SK-N-SH (cell line): ENCODE measurements at regions not wholly inside any gene's neighbourhood (a gene's known extent, or its start where the extent isn't known, plus 50 kb on each side); places are given as distances from the start of the nearest gene placed in this dataset.

ENCODE experiments used
- CTCF ChIA-PET: fragments of 300-600, 350-600 bp; formaldehyde crosslinking; extraction: SDS; loops from one replicate; lab custom pipeline; 2021; lab: Yijun Ruan, JAX
- POLR2A ChIA-PET: fragments of 350-600 bp; sonication (Branson Sonifier 250); formaldehyde crosslinking; extraction: SDS; loops from one replicate; lab custom pipeline; 2020; ENCODE audit warnings: antibody characterized with exemption, inconsistent platforms; lab: Yijun Ruan, JAX
- DNase-seq: peaks from one replicate; pipeline ENCODE4 v3.0.0; 2012
- H2AFZ ChIP-seq: fragments of 200-600 bp; sonication (generic); 2 replicates; pipeline ENCODE4 v1.8.1; 2016; ENCODE audit warnings: antibody characterized with exemption, mild to moderate bottlenecking, low read depth
- H3F3A ChIP-seq: fragments of 200-600 bp; sonication (generic); replicated peaks from 2 replicates; pipeline ENCODE3; 2016; ENCODE audit warnings: antibody characterized with exemption, mild to moderate bottlenecking; ENCODE audit not compliant: insufficient read depth
- H3K27ac ChIP-seq, 2 experiments: fragments of 200-500 bp in 1 of 2; fragments of 200-600 bp in 1 of 2; sonication (Bioruptor generic) in 1 of 2; sonication (generic), shearing (Covaris generic) in 1 of 2; 2 replicates each; pipeline versions ENCODE4 v1.5.1 to v1.6.1; 2014 to 2016; ENCODE audit warnings: low read depth in 2 of 2, inconsistent platforms in 1 of 2, low read length in 1 of 2, mild to moderate bottlenecking in 1 of 2, mixed read lengths in 1 of 2
- H3K27me3 ChIP-seq: fragments of 200-600 bp; sonication (generic), shearing (Covaris generic); 2 replicates; pipeline ENCODE4 v1.6.1; 2016; ENCODE audit warnings: mixed run types; ENCODE audit not compliant: insufficient read depth
- H3K36me3 ChIP-seq, 2 experiments: fragments of 200-500 bp in 1 of 2; fragments of 200-600 bp in 1 of 2; sonication (Bioruptor generic) in 1 of 2; sonication (generic) in 1 of 2; replicated peaks in 1 of 2; 2 replicates each; pipeline versions ENCODE3 to v1.5.1; 2014 to 2016; ENCODE audit warnings: low read length in 1 of 2, mild to moderate bottlenecking in 1 of 2; ENCODE audit not compliant: insufficient read depth in 2 of 2, control insufficient read depth in 1 of 2
- H3K4me1 ChIP-seq, 2 experiments: fragments of 200-500 bp in 1 of 2; fragments of 200-600 bp in 1 of 2; sonication (Bioruptor generic) in 1 of 2; sonication (generic), shearing (Covaris generic) in 1 of 2; 2 replicates each; pipeline versions ENCODE4 v1.5.1 to v1.6.1; 2014 to 2016; ENCODE audit warnings: low read depth in 1 of 2, low read length in 1 of 2, mixed run types in 1 of 2; ENCODE audit not compliant: insufficient read depth in 2 of 2, control insufficient read depth in 1 of 2
- H3K4me2 ChIP-seq: fragments of 200-600 bp; sonication (generic), shearing (Covaris generic); 2 replicates; pipeline ENCODE4 v1.6.1; 2017; ENCODE audit warnings: mixed run types
- H3K4me3 ChIP-seq, 2 experiments: fragments of 200-500 bp in 1 of 2; fragments of 200-600 bp in 1 of 2; sonication (Bioruptor generic) in 1 of 2; sonication (generic), shearing (Covaris generic) in 1 of 2; 2 replicates each; pipeline versions ENCODE4 v1.5.1 to v1.8.1; 2014 to 2016; ENCODE audit warnings: low read depth in 2 of 2, inconsistent platforms in 1 of 2, low read length in 1 of 2, mild to moderate bottlenecking in 1 of 2, mixed read lengths in 1 of 2, moderate library complexity in 1 of 2
- H3K79me2 ChIP-seq: fragments of 200-600 bp; sonication (generic); 2 replicates; pipeline ENCODE4 v1.8.1; 2017; ENCODE audit warnings: mild to moderate bottlenecking; ENCODE audit not compliant: insufficient read depth
- H3K9ac ChIP-seq: fragments of 200-600 bp; sonication (generic); 2 replicates; pipeline ENCODE4 v1.6.1; 2017; ENCODE audit warnings: mixed run types
- H3K9me2 ChIP-seq: fragments of 200-600 bp; sonication (generic); 2 replicates; pipeline ENCODE4 v1.6.1; 2017; ENCODE audit warnings: mixed run types
- H3K9me3 ChIP-seq: fragments of 200-600 bp; sonication (generic); 2 replicates; pipeline ENCODE4 v1.6.1; 2017; ENCODE audit warnings: mixed run types, mild to moderate bottlenecking, moderate library complexity
- H4K20me1 ChIP-seq: fragments of 200-600 bp; sonication (generic); 2 replicates; pipeline ENCODE4 v1.6.1; 2017; ENCODE audit warnings: mild to moderate bottlenecking, mixed run types; ENCODE audit not compliant: insufficient read depth
- CHD2 ChIP-seq: fragments of 150-350 bp; IDR thresholded peaks from 2 replicates; pipeline ENCODE4 v1.6.1; 2018; ENCODE audit warnings: low read length; ENCODE audit not compliant: partially characterized antibody
- EP300 ChIP-seq, 2 experiments: IDR thresholded peaks; 2 replicates each; pipeline versions ENCODE4 v1.4.0 to v1.6.1; 2012; ENCODE audit warnings: borderline replicate concordance in 1 of 2, low read depth in 1 of 2, low read length in 1 of 2
- FOSL2 ChIP-seq: IDR thresholded peaks from 2 replicates; pipeline ENCODE4 v1.4.0; 2012; ENCODE audit warnings: low read depth, mild to moderate bottlenecking, moderate library complexity, borderline replicate concordance
- FOXJ3 ChIP-seq: sonication (generic); formaldehyde crosslinking; IDR thresholded peaks from 2 replicates; pipeline ENCODE4 v1.5.1; 2020; ENCODE audit warnings: mild to moderate bottlenecking, missing genetic modification reagents
- GATA2 ChIP-seq: sonication (generic); formaldehyde crosslinking; IDR thresholded peaks from 2 replicates; pipeline ENCODE4 v1.5.0; 2020; ENCODE audit warnings: mild to moderate bottlenecking, missing genetic modification reagents
- IRF3 ChIP-seq: fragments of 150-350 bp; IDR thresholded peaks from 2 replicates; pipeline ENCODE4 v1.6.1; 2016; ENCODE audit warnings: mild to moderate bottlenecking, low read depth, low read length
- JUND ChIP-seq: IDR thresholded peaks from 2 replicates; pipeline ENCODE4 v1.4.0; 2012
- NFIC ChIP-seq: IDR thresholded peaks from 2 replicates; pipeline ENCODE4 v1.4.0; 2012; ENCODE audit warnings: borderline replicate concordance
- NRF1 ChIP-seq: IDR thresholded peaks from 2 replicates; pipeline ENCODE4 v1.6.1; 2012; ENCODE audit warnings: low read depth, mild to moderate bottlenecking, low read length
- PBX3 ChIP-seq: IDR thresholded peaks from 2 replicates; pipeline ENCODE4; 2012
- POLR2AphosphoS5 ChIP-seq: IDR thresholded peaks from 2 replicates; pipeline ENCODE4 v1.6.1; 2012; ENCODE audit warnings: low read depth, low read length
- RXRA ChIP-seq: IDR thresholded peaks from 2 replicates; pipeline ENCODE4 v1.4.0; 2012; ENCODE audit warnings: low read depth, mild to moderate bottlenecking, borderline replicate concordance
- TAF1 ChIP-seq: IDR thresholded peaks from 2 replicates; pipeline ENCODE4 v1.6.1; 2012; ENCODE audit warnings: low read depth, mild to moderate bottlenecking, low read length, moderate library complexity, borderline replicate concordance
- USF1 ChIP-seq: IDR thresholded peaks from 2 replicates; pipeline ENCODE4 v1.4.0; 2012; ENCODE audit warnings: low read depth, borderline replicate concordance
- USF2 ChIP-seq: fragments of 150-350 bp; IDR thresholded peaks from 2 replicates; pipeline ENCODE4 v1.6.1; 2017; ENCODE audit warnings: antibody characterized with exemption, low read length, low read depth, borderline replicate concordance
- ZBTB33 ChIP-seq: IDR thresholded peaks from 2 replicates; pipeline ENCODE4 v1.4.0; 2012; ENCODE audit warnings: low read depth, borderline replicate concordance
- WGBS: methylation state at CpG from one replicate; pipeline ENCODE4 v1.1.6; 2017; ENCODE audit warnings: low lambda C conversion rate; 5-methylcytosine and 5-hydroxymethylcytosine counted together

- POLR2A ChIA-PET, result interaction anchor here (1.7 kb wide), 1 partner anchor 82 kb away, joined by 4 read pairs; the partner anchor contains the start of gene YWHAQ
- Histone ChIP-seq H3K9ac (no peak overlapping the region), H3K27ac (no peak overlapping the region), H3K27me3 (no peaks in the 10 kb centered on the region), H3K9me2 (no peaks in the 10 kb centered on the region), H3K4me1 (no peaks in the 10 kb centered on the region; a peak in 1 of 4 replicates), H3K4me2 (no peak overlapping the region), H2AFZ (no peak overlapping the region), H3K36me3 (no peaks in the 10 kb centered on the region), H3K79me2 (no peaks in the 10 kb centered on the region), H3K9me3 (no peaks in the 10 kb centered on the region), H3K4me3 (no peak overlapping the region), H4K20me1 (no peaks in the 10 kb centered on the region), H3F3A (no peaks in the 10 kb centered on the region)
- CTCF ChIA-PET, result interaction anchor here (0.6 kb wide), 1 partner anchor 102 kb away, joined by 3 read pairs; no protein-coding TSS in a partner anchor
- 92% methylated on average over 9 of the region's 11 CpGs for WGBS
- TF ChIP-seq FOXJ3 (CRISPR knock-in tag) (no peak), ZBTB33 (no peak), NFIC (no peak), CHD2 (no peak), PBX3 (no peak), GATA2 (CRISPR knock-in tag) (no peak), RXRA (no peak), TAF1 (no peak), JUND (no peak), IRF3 (no peak), NRF1 (no peak), USF2 (no peak), POLR2AphosphoS5 (no peak), USF1 (no peak), FOSL2 (no peak), EP300 (IDR thresholded peaks at IDR 0.05; ENCODE audit: borderline replicate concordance in 1 of 2, low read depth in 1 of 2, low read length in 1 of 2) (no peak)
- TF ChIP-seq, all 33 proteins: peak for 0
- DNase-seq, result no peak
Observed at GRCh38 chr2:9712263-9712662, 81.5 kb upstream of the YWHAQ start.
